ENCODE measurements at regions not wholly inside any gene's neighbourhood (a gene's known extent, or its start where the extent isn't known, plus 50 kb on each side); places are given as distances from the start of the nearest gene placed in this dataset.

DNA sequence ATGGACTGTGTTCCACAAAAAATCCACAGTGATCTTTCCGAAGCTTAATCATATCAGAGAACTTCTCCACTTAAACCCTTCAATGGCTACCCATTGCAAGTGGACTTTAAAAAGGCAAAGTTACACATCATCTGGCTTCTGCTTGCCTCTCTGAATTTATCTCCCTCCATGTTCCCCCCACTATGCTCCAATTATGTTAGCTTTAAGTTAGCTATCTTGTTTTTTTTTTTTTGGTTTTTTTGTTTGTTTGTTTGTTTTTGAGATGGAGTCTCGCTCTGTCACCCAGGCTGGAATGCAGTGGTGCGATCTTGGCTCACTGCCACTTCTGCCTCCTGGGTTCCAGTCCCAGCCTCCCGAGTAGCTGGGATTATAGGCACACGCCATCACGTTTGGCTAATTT, 166.4 kb upstream of the ADGRL2 start:
- no peak for TF ChIP-seq EZH2phosphoT487 (IDR thresholded peaks at IDR 0.05; ENCODE audit: insufficient read depth, low read depth)
- TF ChIP-seq EZH2 (IDR thresholded peaks at IDR 0.05; ENCODE audit: insufficient read depth, poor library complexity, severe bottlenecking) = no peak

Measured in GM23248 (cell line).